ENCODE measurements at regions not wholly inside any gene's neighbourhood (a gene's known extent, or its start where the extent isn't known, plus 50 kb on each side); places are given as distances from the start of the nearest gene placed in this dataset.

- H4K20me1 ChIP-seq (ENCODE audit: low read depth): no peaks in the 10 kb centered on the region
- H2AFZ ChIP-seq (replicated peaks): no peak overlapping the region
- H3K9me3 Mint-ChIP-seq: no peaks in the 10 kb centered on the region
- no peak for DNase-seq (ENCODE audit: low spot score)
- no peaks in the 10 kb centered on the region for H3K79me2 ChIP-seq (ENCODE audit: low read depth)
- H3K27me3 Mint-ChIP-seq (ENCODE audit: insufficient read depth, low read depth): peaks cover 12% of the 10 kb centered on the region
- H3K36me3 ChIP-seq: no peaks in the 10 kb centered on the region
- no peak overlapping the region for H3K27ac ChIP-seq
- H3K4me2 ChIP-seq: no peak overlapping the region
- no peaks in the 10 kb centered on the region for H3F3A ChIP-seq (ENCODE audit: low read depth)
- no peak overlapping the region for H3K27ac Mint-ChIP-seq
- TF ChIP-seq EZH2 (IDR thresholded peaks at IDR 0.05): no peak
- TF ChIP-seq EZH2phosphoT487 (IDR thresholded peaks at IDR 0.05): no peak
- TF ChIP-seq CTCF (IDR thresholded peaks at IDR 0.05): no peak
- no peaks in the 10 kb centered on the region for H3K36me3 Mint-ChIP-seq
- no peak overlapping the region for H3K9ac ChIP-seq
- peaks cover 12% of the 10 kb centered on the region for H3K4me1 ChIP-seq
- H3K9me3 ChIP-seq (ENCODE audit: low read depth): no peaks in the 10 kb centered on the region
- no peak overlapping the region for H3K4me3 ChIP-seq
- no peak overlapping the region for H3K4me3 Mint-ChIP-seq
- H3K4me1 Mint-ChIP-seq: peaks cover 20% of the 10 kb centered on the region
- H3K27me3 ChIP-seq: no peaks in the 10 kb centered on the region
Observed at GRCh38 chr1:5690898-5691297, 301.3 kb downstream of the NPHP4 start.

GRCh38 chr1:5690291-5690690 lies 301.9 kb downstream of the NPHP4 start:
- Mint-ChIP-seq H3K27me3 (ENCODE audit: insufficient read depth, low read depth) (peaks cover 12% of the 10 kb centered on the region), H3K4me3 (no peak overlapping the region), H3K9me3 (no peaks in the 10 kb centered on the region), H3K4me1 (peaks cover 20% of the 10 kb centered on the region), H3K27ac (no peak overlapping the region), H3K36me3 (no peaks in the 10 kb centered on the region)
- H3K9ac ChIP-seq: no peak overlapping the region
- TF ChIP-seq EZH2 (IDR thresholded peaks at IDR 0.05) (no peak), EZH2phosphoT487 (IDR thresholded peaks at IDR 0.05) (no peak), CTCF (IDR thresholded peaks at IDR 0.05) (no peak)
- H3K27me3 ChIP-seq: no peaks in the 10 kb centered on the region
- H2AFZ ChIP-seq (replicated peaks): no peak overlapping the region
- no peak overlapping the region for H3K4me3 ChIP-seq
- H3K79me2 ChIP-seq (ENCODE audit: low read depth): no peaks in the 10 kb centered on the region
- H4K20me1 ChIP-seq (ENCODE audit: low read depth): no peaks in the 10 kb centered on the region
- H3K4me1 ChIP-seq: peaks cover 12% of the 10 kb centered on the region
- no peak overlapping the region for H3K27ac ChIP-seq
- H3K36me3 ChIP-seq: no peaks in the 10 kb centered on the region
- no peak overlapping the region for H3K4me2 ChIP-seq
- no peaks in the 10 kb centered on the region for H3F3A ChIP-seq (ENCODE audit: low read depth)
- no peaks in the 10 kb centered on the region for H3K9me3 ChIP-seq (ENCODE audit: low read depth)
- DNase-seq (ENCODE audit: low spot score): no peak

DNA sequence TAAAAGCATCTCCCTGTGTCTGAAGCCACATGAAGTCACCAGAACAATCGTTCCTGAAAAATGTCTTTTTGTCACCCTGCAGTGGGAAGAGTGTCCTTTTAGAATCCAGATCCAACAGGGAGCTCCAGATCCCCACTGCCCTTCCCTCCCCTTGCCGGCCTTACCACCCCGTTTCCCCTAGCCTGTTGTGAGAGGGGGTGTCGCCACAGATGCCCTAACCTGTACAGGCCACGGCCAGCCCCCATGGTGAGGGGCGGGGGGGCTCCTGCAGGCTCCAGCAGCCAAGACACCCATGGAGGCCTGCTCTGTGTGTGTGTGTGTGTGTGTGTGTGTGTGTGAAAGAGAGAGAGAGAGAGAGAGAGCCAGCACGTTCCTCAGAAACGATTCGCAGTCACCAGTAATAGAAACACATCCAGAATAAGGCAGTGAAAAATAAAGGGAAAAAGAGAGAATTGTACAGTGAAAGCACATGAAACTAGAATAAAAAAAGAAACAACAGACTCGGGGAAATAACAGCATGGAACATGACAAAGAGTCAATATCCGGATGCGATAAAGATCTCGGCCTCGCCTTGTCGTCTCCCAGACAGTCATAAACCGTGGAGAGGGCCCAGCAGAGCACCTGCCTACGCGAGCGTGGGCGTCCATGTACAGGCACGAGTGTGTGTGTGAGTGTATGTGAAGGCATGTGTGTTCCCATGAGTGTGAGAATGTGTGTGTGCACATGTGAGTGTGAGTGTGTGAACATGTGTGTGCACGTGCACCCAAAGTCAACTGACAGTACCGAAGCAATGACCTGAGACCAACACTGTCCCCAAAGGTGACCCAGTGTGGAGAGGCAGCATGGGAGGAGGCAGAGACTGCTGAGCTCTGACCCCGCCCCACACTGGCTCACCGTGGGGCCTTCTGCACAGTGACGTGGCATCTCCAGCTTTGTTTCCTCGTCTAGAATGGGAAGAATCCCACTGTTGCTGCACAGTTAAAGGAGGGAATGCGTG lies 303.8 kb downstream of the NPHP4 start:
- H4K20me1 ChIP-seq (ENCODE audit: low read depth): no peaks in the 10 kb centered on the region
- Mint-ChIP-seq H3K9me3 (no peaks in the 10 kb centered on the region), H3K27ac (no peak overlapping the region), H3K27me3 (ENCODE audit: insufficient read depth, low read depth) (peaks cover 8% of the 10 kb centered on the region), H3K4me1 (peaks cover 19% of the 10 kb centered on the region), H3K4me3 (no peak overlapping the region), H3K36me3 (no peaks in the 10 kb centered on the region)
- no peaks in the 10 kb centered on the region for H3K79me2 ChIP-seq (ENCODE audit: low read depth)
- no peaks in the 10 kb centered on the region for H3K27me3 ChIP-seq
- no peak for DNase-seq (ENCODE audit: low spot score)
- TF ChIP-seq CTCF (IDR thresholded peaks at IDR 0.05) (no peak), EZH2 (IDR thresholded peaks at IDR 0.05) (no peak), EZH2phosphoT487 (IDR thresholded peaks at IDR 0.05) (no peak)
- H2AFZ ChIP-seq (replicated peaks): no peak overlapping the region
- no peak overlapping the region for H3K4me2 ChIP-seq
- H3K36me3 ChIP-seq: no peaks in the 10 kb centered on the region
- H3K4me3 ChIP-seq: no peak overlapping the region
- peaks cover 12% of the 10 kb centered on the region for H3K4me1 ChIP-seq
- no peaks in the 10 kb centered on the region for H3K9me3 ChIP-seq (ENCODE audit: low read depth)
- no peak overlapping the region for H3K9ac ChIP-seq
- no peak overlapping the region for H3K27ac ChIP-seq
- H3F3A ChIP-seq (ENCODE audit: low read depth): no peaks in the 10 kb centered on the region

All from neural progenitor cell (in vitro differentiated cells).